Nephron (organoid): ENCODE measurements at regions not wholly inside any gene's neighbourhood (a gene's known extent, or its start where the extent isn't known, plus 50 kb on each side); places are given as distances from the start of the nearest gene placed in this dataset.

Experiments
- H3K27ac Mint-ChIP-seq, 3 experiments: 2 replicates each; pipeline ENCODE4 v1.8.0; 2020; ENCODE audit warnings: mixed read lengths in 3 of 3, mild to moderate bottlenecking in 2 of 3, moderate library complexity in 1 of 3
- H3K27me3 Mint-ChIP-seq: 2 replicates; pipeline ENCODE4 v1.8.0; 2021; ENCODE audit warnings: low read depth, mild to moderate bottlenecking, moderate library complexity, mixed read lengths
- H3K36me3 Mint-ChIP-seq: 2 replicates; pipeline ENCODE4 v1.8.0; 2020; ENCODE audit warnings: low read depth, mixed read lengths
- H3K4me1 Mint-ChIP-seq: 2 replicates; pipeline ENCODE4 v1.8.0; 2020; ENCODE audit warnings: mixed read lengths
- H3K4me3 Mint-ChIP-seq, 3 experiments: 2 replicates each; pipeline ENCODE4 v1.8.0; 2020; ENCODE audit warnings: mild to moderate bottlenecking in 3 of 3, mixed read lengths in 3 of 3, moderate library complexity in 2 of 3
- H3K9me3 Mint-ChIP-seq: 2 replicates; pipeline ENCODE4 v1.8.0; 2020; ENCODE audit warnings: mixed read lengths
- CTCF ChIP-seq, 3 experiments: fragments of 200-600 bp; sonication (generic); IDR thresholded peaks; one replicate each; pipeline ENCODE4 v1.5.0; 2021; ENCODE audit warnings: antibody characterized with exemption in 3 of 3; ENCODE audit not compliant: unreplicated experiment in 3 of 3

- Mint-ChIP-seq H3K27me3 (no peaks in the 10 kb centered on the region), H3K27ac (no peak overlapping the region), H3K9me3 (no peaks in the 10 kb centered on the region), H3K36me3 (no peaks in the 10 kb centered on the region), H3K4me3 (no peak overlapping the region), H3K4me1 (no peaks in the 10 kb centered on the region)
- no peak for TF ChIP-seq CTCF (IDR thresholded peaks at IDR 0.05; ENCODE audit: unreplicated experiment in 3 of 3)
Observed at GRCh38 chr12:87520968-87521367, 508.2 kb downstream of the C12orf50 start.

GRCh38 chr12:87518481-87518880 is 510.7 kb downstream of the C12orf50 start:
- H3K27me3 Mint-ChIP-seq, result no peaks in the 10 kb centered on the region
- no peaks in the 10 kb centered on the region for H3K36me3 Mint-ChIP-seq
- H3K9me3 Mint-ChIP-seq, result no peaks in the 10 kb centered on the region
- no peak overlapping the region for H3K4me3 Mint-ChIP-seq
- peaks cover 7% of the 10 kb centered on the region for H3K4me1 Mint-ChIP-seq
- no peak for TF ChIP-seq CTCF (IDR thresholded peaks at IDR 0.05; ENCODE audit: unreplicated experiment in 3 of 3)
- no peak overlapping the region for H3K27ac Mint-ChIP-seq

GRCh38 chr12:87518036-87518435 is 511.2 kb downstream of the C12orf50 start:
- no peak for TF ChIP-seq CTCF (IDR thresholded peaks at IDR 0.05; ENCODE audit: unreplicated experiment in 3 of 3)
- no peak overlapping the region for H3K4me3 Mint-ChIP-seq
- H3K27ac Mint-ChIP-seq, result no peak overlapping the region
- no peaks in the 10 kb centered on the region for H3K36me3 Mint-ChIP-seq
- no peaks in the 10 kb centered on the region for H3K9me3 Mint-ChIP-seq
- no peaks in the 10 kb centered on the region for H3K27me3 Mint-ChIP-seq
- peaks cover 7% of the 10 kb centered on the region for H3K4me1 Mint-ChIP-seq

- no peak for TF ChIP-seq CTCF (IDR thresholded peaks at IDR 0.05; ENCODE audit: unreplicated experiment in 3 of 3)
- H3K27me3 Mint-ChIP-seq, result no peaks in the 10 kb centered on the region
- no peaks in the 10 kb centered on the region for H3K9me3 Mint-ChIP-seq
Observed at GRCh38 chr12:87513536-87514280, 515.5 kb downstream of the C12orf50 start.

GRCh38 chr12:87511371-87511770 is 517.8 kb downstream of the C12orf50 start:
- peaks cover 13% of the 10 kb centered on the region for H3K4me1 Mint-ChIP-seq
- H3K27me3 Mint-ChIP-seq, result no peaks in the 10 kb centered on the region
- TF ChIP-seq CTCF (IDR thresholded peaks at IDR 0.05; ENCODE audit: unreplicated experiment in 3 of 3), result no peak
- no peaks in the 10 kb centered on the region for H3K9me3 Mint-ChIP-seq
- H3K4me3 Mint-ChIP-seq, result no peak overlapping the region
- no peaks in the 10 kb centered on the region for H3K36me3 Mint-ChIP-seq
- H3K27ac Mint-ChIP-seq, result no peak overlapping the region

More at GRCh38 chr12:87513536-87514280, 515.5 kb downstream of the C12orf50 start:
- no peaks in the 10 kb centered on the region for H3K36me3 Mint-ChIP-seq
- H3K27ac Mint-ChIP-seq, result peak overlapping the region in 2 of 3 experiments; percentile 10 to 60
- H3K4me3 Mint-ChIP-seq, result no peak overlapping the region
- H3K4me1 Mint-ChIP-seq, result peaks cover 13% of the 10 kb centered on the region

GRCh38 chr12:87509237-87509820 is 519.9 kb downstream of the C12orf50 start:
- Mint-ChIP-seq H3K36me3 (no peaks in the 10 kb centered on the region), H3K9me3 (no peaks in the 10 kb centered on the region), H3K4me1 (peaks cover 13% of the 10 kb centered on the region), H3K4me3 (no peak overlapping the region), H3K27ac (no peak overlapping the region), H3K27me3 (no peaks in the 10 kb centered on the region)
- TF ChIP-seq CTCF (IDR thresholded peaks at IDR 0.05; ENCODE audit: unreplicated experiment in 3 of 3), result no peak
